ENCODE measurements at regions not wholly inside any gene's neighbourhood (a gene's known extent, or its start where the extent isn't known, plus 50 kb on each side); places are given as distances from the start of the nearest gene placed in this dataset.

DNA sequence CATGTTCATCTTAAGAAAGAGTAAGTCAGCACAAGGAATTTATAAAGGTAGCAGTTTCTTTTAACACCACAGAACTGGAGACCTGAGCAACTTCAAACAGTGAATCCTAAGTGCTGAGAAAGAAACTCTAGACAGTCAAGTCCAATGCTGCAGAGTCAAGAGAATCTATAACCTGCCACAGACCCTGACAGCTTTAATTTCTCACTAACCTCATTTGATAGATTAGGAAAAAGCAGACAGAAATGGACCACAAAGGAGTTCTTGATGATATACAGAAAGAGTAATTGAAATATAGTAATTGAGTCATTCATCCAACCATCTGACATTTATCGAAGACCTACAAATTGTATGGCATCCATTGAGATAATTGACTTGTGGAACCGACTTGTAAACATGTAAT is 847.0 kb downstream of the SORCS1 start:
- FAIRE-seq: no peak
- 4% methylated on average over 2 of the region's 2 CpGs for WGBS (ENCODE audit: missing lambda C conversion rate)
- CTCF ChIA-PET: no interaction called here

DNA sequence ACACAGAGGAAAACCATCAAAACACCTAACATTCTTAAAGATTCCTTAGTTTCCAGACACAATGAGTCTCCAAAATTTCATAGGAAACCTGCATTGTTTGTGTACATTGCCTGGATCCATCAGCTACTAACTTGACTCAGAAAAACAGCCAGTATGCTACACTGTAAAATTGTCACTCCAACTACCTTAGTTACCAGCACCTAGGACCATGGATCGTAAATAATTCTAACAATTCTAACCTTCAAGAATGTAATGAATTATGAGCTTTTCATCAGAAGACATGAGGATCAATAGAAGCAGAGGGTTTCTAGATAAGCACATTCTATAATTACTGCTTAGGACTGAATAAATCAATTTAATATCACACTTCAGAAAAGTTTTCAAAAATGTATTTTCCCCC is 851.5 kb downstream of the SORCS1 start:
- 0 out of 3 replicates have a peak, but pooled peaks cover 3% of the 10 kb centered on the region for H3K9me3 ChIP-seq
- H3K4me1 ChIP-seq: no peaks in the 10 kb centered on the region
- no peak for ATAC-seq
- ChIA-PET CTCF (no interaction called here), POLR2A (no interaction called here)
- H3K27ac ChIP-seq: no peak overlapping the region
- DNase-seq (ENCODE audit: low read depth in 1 of 2, low spot score in 1 of 2): no peak
- no peak overlapping the region for H3K4me2 ChIP-seq
- no peak for FAIRE-seq
- no peak overlapping the region for H3K4me3 ChIP-seq
- TF ChIP-seq KDM1A (IDR thresholded peaks at IDR 0.05; ENCODE audit: low read depth): no peak
- no peak for TF ChIP-seq HOXB5 (CRISPR knock-in tag; IDR thresholded peaks at IDR 0.05)
- TF ChIP-seq ZSCAN20 (CRISPR knock-in tag; IDR thresholded peaks at IDR 0.05): no peak
- no peak for TF ChIP-seq PHF8 (IDR thresholded peaks at IDR 0.05; ENCODE audit: borderline replicate concordance, low read depth)
- no peak for TF ChIP-seq MAFK (IDR thresholded peaks at IDR 0.05; ENCODE audit: partially characterized antibody)
- TF ChIP-seq SMC3 (IDR thresholded peaks at IDR 0.05): no peak
- TF ChIP-seq POLR2AphosphoS2 (conservative IDR thresholded peaks at IDR 0.05; ENCODE audit: low read length): no peak
- WGBS (ENCODE audit: missing lambda C conversion rate): 8% methylated on average over 1 of the region's 1 CpG

More for the DNA sequence above, 847.0 kb downstream of the SORCS1 start:
- Histone ChIP-seq H3K4me3 (no peak overlapping the region), H3K4me1 (no peaks in the 10 kb centered on the region), H3K27ac (no peak overlapping the region), H3K9me3 (no peaks in the 10 kb centered on the region), H3K4me2 (no peak overlapping the region)
- POLR2A ChIA-PET: no interaction called here
- DNase-seq (ENCODE audit: low read depth in 1 of 2, low spot score in 1 of 2): no peak
- no peak for ATAC-seq
- TF ChIP-seq SMC3 (IDR thresholded peaks at IDR 0.05) (no peak), RFX5 (IDR thresholded peaks at IDR 0.05) (no peak)

DNA sequence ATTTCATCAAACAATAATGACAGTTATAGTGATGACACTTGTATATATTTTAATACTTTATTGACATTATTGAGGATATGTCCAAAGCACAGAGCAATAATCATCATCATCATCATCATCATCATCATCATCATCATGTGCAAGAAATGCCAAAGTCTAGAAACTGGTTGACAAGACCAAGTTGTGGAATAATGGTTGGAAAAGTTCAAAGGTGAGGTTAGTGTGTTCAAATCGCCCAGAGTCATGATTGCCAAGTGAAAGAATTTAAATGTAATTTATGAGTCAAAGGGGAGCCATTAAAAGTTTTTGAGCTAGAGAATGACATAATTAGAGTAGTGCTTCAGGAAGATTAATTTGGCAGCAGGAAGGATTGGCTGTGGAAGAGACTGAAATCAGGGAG is 852.4 kb downstream of the SORCS1 start:
- TF ChIP-seq TFCP2L1 (CRISPR knock-in tag; IDR thresholded peaks at IDR 0.05): no peak
- TF ChIP-seq, protein P1, sequence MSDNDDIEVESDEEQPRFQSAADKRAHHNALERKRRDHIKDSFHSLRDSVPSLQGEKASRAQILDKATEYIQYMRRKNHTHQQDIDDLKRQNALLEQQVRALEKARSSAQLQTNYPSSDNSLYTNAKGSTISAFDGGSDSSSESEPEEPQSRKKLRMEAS (IDR thresholded peaks at IDR 0.05): no peak
- TF ChIP-seq MYC (IDR thresholded peaks at IDR 0.05; ENCODE audit: borderline replicate concordance, low read length): no peak
- no peak for TF ChIP-seq SMC3 (IDR thresholded peaks at IDR 0.05)
- TF ChIP-seq ZFP36 (IDR thresholded peaks at IDR 0.05; ENCODE audit: borderline replicate concordance, partially characterized antibody): no peak
- no peak for TF ChIP-seq GATA3 (IDR thresholded peaks at IDR 0.05; ENCODE audit: borderline replicate concordance)
- no peak for TF ChIP-seq CHD2 (IDR thresholded peaks at IDR 0.05; ENCODE audit: low read length, partially characterized antibody)
- no peak for TF ChIP-seq CEBPB (IDR thresholded peaks at IDR 0.05)
- TF ChIP-seq, protein P2, sequence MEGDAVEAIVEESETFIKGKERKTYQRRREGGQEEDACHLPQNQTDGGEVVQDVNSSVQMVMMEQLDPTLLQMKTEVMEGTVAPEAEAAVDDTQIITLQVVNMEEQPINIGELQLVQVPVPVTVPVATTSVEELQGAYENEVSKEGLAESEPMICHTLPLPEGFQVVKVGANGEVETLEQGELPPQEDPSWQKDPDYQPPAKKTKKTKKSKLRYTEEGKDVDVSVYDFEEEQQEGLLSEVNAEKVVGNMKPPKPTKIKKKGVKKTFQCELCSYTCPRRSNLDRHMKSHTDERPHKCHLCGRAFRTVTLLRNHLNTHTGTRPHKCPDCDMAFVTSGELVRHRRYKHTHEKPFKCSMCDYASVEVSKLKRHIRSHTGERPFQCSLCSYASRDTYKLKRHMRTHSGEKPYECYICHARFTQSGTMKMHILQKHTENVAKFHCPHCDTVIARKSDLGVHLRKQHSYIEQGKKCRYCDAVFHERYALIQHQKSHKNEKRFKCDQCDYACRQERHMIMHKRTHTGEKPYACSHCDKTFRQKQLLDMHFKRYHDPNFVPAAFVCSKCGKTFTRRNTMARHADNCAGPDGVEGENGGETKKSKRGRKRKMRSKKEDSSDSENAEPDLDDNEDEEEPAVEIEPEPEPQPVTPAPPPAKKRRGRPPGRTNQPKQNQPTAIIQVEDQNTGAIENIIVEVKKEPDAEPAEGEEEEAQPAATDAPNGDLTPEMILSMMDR (IDR thresholded peaks at IDR 0.05): no peak
- TF ChIP-seq KDM1A (IDR thresholded peaks at IDR 0.05; ENCODE audit: low read depth): no peak
- TF ChIP-seq, protein P3, sequence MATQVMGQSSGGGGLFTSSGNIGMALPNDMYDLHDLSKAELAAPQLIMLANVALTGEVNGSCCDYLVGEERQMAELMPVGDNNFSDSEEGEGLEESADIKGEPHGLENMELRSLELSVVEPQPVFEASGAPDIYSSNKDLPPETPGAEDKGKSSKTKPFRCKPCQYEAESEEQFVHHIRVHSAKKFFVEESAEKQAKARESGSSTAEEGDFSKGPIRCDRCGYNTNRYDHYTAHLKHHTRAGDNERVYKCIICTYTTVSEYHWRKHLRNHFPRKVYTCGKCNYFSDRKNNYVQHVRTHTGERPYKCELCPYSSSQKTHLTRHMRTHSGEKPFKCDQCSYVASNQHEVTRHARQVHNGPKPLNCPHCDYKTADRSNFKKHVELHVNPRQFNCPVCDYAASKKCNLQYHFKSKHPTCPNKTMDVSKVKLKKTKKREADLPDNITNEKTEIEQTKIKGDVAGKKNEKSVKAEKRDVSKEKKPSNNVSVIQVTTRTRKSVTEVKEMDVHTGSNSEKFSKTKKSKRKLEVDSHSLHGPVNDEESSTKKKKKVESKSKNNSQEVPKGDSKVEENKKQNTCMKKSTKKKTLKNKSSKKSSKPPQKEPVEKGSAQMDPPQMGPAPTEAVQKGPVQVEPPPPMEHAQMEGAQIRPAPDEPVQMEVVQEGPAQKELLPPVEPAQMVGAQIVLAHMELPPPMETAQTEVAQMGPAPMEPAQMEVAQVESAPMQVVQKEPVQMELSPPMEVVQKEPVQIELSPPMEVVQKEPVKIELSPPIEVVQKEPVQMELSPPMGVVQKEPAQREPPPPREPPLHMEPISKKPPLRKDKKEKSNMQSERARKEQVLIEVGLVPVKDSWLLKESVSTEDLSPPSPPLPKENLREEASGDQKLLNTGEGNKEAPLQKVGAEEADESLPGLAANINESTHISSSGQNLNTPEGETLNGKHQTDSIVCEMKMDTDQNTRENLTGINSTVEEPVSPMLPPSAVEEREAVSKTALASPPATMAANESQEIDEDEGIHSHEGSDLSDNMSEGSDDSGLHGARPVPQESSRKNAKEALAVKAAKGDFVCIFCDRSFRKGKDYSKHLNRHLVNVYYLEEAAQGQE (IDR thresholded peaks at IDR 0.05): no peak
- TF ChIP-seq HDAC2 (IDR thresholded peaks at IDR 0.05): no peak
- TF ChIP-seq RNF2 (IDR thresholded peaks at IDR 0.05; ENCODE audit: borderline replicate concordance, low read depth): no peak
- no peaks in the 10 kb centered on the region for H3K4me1 ChIP-seq
- DNase-seq (ENCODE audit: low read depth in 1 of 2, low spot score in 1 of 2): no peak
- ATAC-seq: no peak
- POLR2A ChIA-PET: no interaction called here
- CTCF ChIA-PET: no interaction called here
- 0 out of 3 replicates have a peak, but pooled peaks cover 3% of the 10 kb centered on the region for H3K9me3 ChIP-seq
- FAIRE-seq: no peak
- H3K4me2 ChIP-seq: no peak overlapping the region
- 0% methylated on average over 1 of the region's 1 CpG for WGBS (ENCODE audit: missing lambda C conversion rate)
- H3K27ac ChIP-seq: no peak overlapping the region
- H3K4me3 ChIP-seq: no peak overlapping the region
